GM12865 (cell line): ENCODE measurements at regions not wholly inside any gene's neighbourhood (a gene's known extent, or its start where the extent isn't known, plus 50 kb on each side); places are given as distances from the start of the nearest gene placed in this dataset.

Experiments used
- DNase-seq: peaks from one replicate; pipeline ENCODE4 v3.0.0; 2010; ENCODE audit warnings: low read depth
- H3K4me3 ChIP-seq: 2 replicates; pipeline ENCODE4 v1.5.1; 2011; ENCODE audit warnings: mild to moderate bottlenecking, low read depth, low read length, control low read depth
- TF ChIP-seq, protein P1 (sequence below): IDR thresholded peaks from 2 replicates; pipeline ENCODE4 v1.5.1; 2011; ENCODE audit warnings: low read length, control low read depth, low read depth, inconsistent platforms; ENCODE audit not compliant: insufficient read depth; ENCODE audit errors: missing control alignments

DNA sequence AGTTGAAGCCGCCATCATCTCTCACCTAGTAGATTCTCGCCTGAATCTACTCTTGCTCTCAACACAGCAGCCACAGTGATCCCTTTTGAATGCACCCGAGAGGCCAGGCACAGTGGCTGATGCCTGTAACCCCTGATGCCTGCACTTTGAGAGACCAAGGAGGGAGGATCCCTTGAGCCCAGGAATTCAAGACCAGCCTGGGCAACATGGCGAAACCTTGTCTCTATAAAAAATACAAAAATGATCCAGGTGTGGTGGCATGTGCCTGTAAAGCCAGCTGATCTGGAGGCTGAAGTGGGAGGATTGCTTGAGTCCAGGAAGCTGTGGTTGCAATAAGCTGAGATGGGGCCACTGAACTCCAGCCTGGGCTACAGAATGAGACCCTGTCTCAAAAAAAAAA is 60.3 kb upstream of the EML4 start:
- TF ChIP-seq, protein P1, sequence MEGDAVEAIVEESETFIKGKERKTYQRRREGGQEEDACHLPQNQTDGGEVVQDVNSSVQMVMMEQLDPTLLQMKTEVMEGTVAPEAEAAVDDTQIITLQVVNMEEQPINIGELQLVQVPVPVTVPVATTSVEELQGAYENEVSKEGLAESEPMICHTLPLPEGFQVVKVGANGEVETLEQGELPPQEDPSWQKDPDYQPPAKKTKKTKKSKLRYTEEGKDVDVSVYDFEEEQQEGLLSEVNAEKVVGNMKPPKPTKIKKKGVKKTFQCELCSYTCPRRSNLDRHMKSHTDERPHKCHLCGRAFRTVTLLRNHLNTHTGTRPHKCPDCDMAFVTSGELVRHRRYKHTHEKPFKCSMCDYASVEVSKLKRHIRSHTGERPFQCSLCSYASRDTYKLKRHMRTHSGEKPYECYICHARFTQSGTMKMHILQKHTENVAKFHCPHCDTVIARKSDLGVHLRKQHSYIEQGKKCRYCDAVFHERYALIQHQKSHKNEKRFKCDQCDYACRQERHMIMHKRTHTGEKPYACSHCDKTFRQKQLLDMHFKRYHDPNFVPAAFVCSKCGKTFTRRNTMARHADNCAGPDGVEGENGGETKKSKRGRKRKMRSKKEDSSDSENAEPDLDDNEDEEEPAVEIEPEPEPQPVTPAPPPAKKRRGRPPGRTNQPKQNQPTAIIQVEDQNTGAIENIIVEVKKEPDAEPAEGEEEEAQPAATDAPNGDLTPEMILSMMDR: no peak
- H3K4me3 ChIP-seq: no peak overlapping the region
- DNase-seq: no peak

DNA sequence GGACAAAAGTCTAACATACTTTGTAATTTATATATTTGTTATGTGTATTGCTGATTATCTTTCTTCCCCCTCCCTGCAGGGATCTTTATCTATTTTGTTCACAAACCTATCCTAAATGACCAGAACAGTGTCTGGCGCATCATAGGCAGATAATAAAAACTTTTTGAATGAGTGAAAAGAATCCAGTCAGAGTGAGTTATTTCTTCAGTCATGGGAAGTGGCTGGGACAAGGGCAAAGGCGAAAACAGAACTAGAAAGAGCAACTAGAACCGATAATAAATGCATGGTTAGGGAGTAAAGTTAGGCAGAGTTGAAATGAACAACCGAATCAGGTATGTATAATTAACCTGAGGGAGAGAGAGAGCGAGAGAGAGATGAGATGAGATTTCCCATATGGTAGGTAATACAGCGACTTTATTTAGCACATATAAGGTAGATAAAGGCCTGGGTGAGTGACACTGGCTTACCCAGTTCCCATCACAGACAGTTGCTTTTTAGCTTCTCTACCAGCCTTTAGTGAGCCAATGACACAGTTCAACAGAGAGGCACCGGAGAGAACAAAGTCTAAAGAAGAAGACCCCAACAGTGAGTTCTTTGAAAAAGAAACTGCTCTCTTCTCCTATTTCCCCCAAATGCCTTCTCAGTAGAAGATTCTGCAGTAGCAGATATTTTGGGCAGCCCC is 59.1 kb upstream of the EML4 start:
- TF ChIP-seq, protein P1: no peak
- no peak overlapping the region for H3K4me3 ChIP-seq
- DNase-seq: no peak

DNA sequence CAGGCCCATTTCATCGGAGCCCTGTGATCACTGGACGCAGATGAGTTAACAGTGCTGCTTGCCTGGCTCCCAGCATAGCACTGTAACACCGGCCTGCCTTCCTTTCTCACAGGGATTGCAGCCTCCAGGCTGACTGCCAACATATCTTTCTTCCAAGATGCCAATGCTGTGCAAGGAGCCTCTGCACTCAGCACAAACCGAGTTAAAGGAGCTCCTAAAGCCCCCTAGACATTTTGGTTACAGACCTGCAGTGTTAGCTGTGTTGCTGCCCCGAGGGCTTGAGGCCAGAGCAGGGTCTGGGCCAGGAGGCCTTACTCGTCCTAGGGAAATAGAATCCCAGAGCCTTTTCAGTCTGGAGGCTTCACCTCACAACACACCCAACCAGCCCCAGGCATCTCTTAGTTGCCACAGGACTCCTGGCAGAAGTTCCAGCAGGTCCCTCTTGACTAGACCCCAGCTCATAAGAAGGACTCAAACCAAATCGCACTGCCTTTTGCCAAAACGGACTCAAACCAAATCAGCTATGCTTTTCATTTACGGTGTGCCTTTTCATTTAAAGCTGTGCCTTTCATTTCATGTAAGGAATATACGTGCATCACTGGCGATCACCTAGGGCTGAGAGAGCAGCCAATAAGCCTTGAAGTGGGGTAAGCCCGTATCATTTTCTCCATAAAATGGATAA is 58.4 kb upstream of the EML4 start:
- no peak for DNase-seq
- TF ChIP-seq, protein P1: no peak
- no peak overlapping the region for H3K4me3 ChIP-seq

DNA sequence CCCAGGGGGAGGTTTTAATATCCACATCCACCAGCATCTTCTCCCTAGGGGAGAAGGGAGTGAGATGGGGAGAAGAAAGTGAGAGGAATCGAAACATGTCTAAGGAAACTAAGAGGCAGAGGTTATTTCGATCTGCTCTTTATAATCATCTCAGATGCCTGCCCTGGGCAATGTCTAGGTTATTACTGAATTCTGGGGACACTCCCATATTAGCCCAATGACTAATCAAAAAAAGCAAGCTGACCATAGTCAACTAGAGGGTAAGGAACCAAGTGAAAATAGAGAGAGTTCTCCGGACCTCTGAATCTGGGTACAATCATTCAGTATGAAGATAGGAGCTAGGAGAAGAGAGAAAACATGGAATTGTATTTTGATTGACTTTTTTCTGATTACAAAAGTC is 56.7 kb upstream of the EML4 start:
- no peak overlapping the region for H3K4me3 ChIP-seq
- no peak for DNase-seq
- TF ChIP-seq, protein P1: no peak

DNA sequence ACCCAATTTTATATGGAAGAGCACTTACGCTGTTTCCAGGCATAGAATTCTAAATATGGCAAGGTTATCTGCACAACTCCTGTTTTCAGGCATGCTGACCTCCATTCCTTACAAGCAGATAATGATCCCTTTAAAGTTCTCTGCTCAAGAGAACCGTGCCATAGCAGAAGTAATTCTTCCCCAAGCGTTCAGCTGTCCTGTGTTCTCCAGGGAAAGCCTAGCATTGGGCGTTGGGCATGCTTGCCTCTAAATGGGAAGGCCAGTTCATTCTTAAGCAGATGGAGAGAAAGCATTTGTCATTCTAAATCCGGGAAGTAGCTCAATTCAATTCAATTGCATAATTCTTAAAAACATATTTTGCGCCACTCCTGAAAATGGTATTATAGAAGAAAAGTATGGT is 55.7 kb upstream of the EML4 start:
- no peak overlapping the region for H3K4me3 ChIP-seq
- DNase-seq: no peak
- TF ChIP-seq, protein P1: no peak

DNA sequence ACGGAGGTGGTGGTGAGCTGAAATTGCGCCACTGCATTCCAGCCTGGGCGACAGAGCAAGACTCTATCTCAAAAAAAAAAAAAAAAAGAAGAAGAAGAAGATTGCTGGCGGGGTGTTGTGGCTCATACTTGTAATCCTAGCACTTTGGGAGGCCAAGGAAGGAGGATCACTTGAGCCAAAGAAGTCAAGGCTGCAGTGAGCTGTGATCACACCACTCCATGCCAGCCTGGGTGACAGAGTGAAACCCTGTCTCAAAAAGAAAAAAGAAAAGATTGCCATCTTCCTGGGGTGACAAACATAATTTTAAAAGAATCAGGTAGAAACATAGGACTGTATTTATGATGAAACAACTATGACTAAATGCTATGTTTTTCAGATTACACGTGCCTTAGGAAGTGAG is 55.1 kb upstream of the EML4 start:
- TF ChIP-seq, protein P1: no peak
- no peak overlapping the region for H3K4me3 ChIP-seq
- no peak for DNase-seq
